NCI-H345 treated with DMSO at 0.1 percent for 48 hours (cell line): ENCODE measurements at regions not wholly inside any gene's neighbourhood (a gene's known extent, or its start where the extent isn't known, plus 50 kb on each side); places are given as distances from the start of the nearest gene placed in this dataset.
"Not testable (repeated sequence)": the region's sequence is repeated elsewhere in the genome, so short reads cannot be mapped to it uniquely, and the experiment has no call there.

ENCODE experiments used
- DNase-seq: peaks from one replicate; lab custom pipeline; 2025; ENCODE audit not compliant: unreplicated experiment; lab: John Stamatoyannopoulos, UW

DNA sequence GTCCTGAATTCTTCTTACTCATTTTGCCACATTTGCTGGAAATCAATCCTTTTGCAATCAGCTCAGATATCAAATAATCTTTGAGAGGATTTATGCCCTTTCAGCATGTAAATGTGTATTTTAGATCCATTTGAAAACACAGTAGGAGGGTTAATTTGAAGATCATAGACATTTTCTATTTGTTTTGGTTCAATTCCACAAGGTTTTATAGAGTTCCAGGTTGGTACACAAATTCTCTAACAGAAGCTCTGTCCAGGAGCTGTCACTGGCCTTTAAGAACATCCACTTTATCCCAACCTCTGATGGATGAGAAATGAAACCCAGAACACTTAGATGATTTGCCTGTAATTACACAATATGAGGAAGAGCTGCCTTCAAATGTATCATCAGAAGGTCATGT, 157.3 kb upstream of the CHAC2 start:
- DNase-seq, result no peak

- no peak for DNase-seq
Measured at GRCh38 chr2:53609551-53609950, 158.1 kb upstream of the CHAC2 start.

- no peak for DNase-seq
Measured at GRCh38 chr2:53608293-53608692, 159.3 kb upstream of the CHAC2 start.

DNA sequence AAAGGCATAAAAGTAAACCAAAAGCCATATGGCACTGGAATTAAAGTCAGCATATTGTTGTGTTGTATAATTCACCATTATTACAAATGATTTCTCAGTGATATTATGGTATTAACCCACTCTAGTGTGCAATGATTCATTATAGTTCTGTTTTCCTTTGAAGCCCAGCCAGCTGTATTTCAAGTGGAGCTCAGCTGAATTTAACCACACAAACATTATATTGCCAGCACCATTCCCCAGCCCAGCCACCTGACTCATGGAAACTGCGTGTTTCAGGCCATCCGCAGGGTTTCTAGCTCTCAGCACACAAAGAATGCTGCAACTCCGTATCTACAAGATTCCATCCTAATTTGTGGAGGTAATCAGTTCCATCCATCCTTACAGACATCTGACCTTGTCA, 166.8 kb upstream of the CHAC2 start:
- DNase-seq, result peak; percentile 4

DNA sequence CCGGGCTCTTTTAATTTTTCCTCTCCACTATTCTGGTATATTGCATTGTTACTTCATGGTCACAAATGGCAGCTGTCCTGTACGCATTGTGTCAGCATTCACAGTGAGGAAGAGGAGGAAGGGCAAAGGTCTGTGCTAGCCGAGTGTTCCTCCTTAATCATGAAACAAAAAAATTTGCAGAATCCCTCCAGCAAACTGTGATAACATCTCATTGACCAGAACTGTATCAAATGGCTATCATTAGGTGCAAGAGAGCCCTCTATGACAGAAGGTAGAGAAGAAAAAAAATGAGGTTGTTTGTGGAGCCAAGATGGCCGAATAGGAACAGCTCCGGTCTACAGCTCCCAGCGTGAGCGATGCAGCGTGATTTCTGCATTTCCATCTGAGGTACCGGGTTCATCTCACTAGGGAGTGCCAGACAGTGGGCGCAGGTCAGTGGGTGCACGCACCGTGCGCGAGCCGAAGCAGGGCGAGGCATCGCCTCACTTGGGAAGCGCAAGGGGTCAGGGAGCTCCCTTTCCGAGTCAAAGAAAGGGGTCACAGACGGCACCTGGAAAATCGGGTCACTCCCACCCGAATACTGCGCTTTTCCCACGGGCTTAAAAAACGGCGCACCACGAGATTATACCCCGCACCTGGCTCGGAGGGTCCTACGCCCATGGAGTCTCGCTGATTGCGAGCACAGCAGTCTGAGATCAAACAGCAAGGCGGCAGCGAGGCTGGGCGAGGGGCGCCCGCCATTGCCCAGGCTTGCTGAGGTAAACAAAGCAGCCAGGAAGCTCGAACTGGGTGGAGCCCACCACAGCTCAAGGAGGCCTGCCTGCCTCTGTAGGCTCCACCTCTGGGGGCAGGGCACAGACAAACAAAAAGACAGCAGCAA, 180.6 kb upstream of the CHAC2 start:
- not testable (repeated sequence) for DNase-seq

DNA sequence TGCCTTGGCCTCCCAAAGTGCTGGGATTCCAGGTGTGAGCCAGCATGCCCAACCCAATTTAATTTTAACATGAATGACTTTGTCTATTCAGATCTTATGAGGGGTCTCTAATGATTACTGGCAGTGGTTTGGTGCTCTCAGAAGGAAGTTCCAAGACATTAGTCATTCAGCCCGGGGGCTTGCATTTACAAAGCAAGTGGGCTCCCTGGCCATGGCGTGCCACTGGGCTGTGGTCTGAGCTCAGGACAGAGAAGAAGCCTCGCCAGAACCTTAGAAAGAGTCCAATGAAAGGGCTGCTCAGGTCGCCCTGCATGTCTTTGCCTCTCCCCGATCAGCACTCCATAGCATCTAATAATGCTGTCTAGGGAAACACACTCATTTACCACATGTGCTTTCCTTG, 182.6 kb upstream of the CHAC2 start:
- no peak for DNase-seq

- no peak for DNase-seq
Measured at GRCh38 chr2:53583583-53583982, 184.0 kb upstream of the CHAC2 start.

DNA sequence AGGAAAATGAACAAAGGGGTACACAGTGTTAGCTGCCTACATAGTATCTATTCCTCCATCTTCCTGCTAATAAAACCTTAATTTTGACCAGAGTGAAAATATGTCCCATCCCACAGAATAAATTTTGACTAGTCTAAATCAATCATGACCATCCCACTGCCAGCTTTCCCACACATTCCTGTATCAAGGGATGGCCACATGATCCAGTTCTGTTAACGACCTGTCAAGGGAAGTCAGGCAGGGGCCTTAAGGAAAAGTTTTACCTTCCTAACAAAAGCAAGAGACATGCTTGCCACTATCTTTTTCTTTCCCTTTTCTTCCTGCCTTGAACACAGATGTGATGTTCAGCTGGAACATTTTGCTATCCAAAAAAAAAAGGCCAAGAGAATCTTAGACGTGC, 185.0 kb upstream of the CHAC2 start:
- no peak for DNase-seq

- no peak for DNase-seq
Measured at GRCh38 chr2:53576166-53576565, 191.4 kb upstream of the CHAC2 start.

DNA sequence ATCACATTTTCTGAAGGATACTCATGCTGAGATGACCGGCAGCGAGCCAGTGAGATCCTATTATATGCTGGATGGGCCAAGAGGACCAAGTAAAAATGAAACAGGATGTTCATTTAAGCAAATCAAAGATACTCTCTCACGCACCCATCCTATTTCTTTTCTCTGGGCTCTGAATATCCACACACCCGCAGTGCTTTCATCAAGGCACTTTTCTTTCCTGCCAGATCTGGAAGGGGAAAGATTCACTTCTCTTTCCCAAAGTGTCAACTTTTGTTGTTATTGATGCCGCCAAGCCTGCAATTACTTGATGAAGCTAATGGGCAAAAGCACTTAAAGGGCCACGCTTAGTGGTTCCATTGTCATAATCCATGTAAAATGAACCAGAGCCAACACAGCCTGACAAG, 191.9 kb upstream of the CHAC2 start:
- no peak for DNase-seq

- DNase-seq, result no peak
Measured at GRCh38 chr2:53572696-53573095, 194.9 kb upstream of the CHAC2 start.

GRCh38 chr2:53569957-53570727, 197.5 kb upstream of the CHAC2 start:
- no peak for DNase-seq

GRCh38 chr2:53568469-53568868, 199.1 kb upstream of the CHAC2 start:
- no peak for DNase-seq

DNA sequence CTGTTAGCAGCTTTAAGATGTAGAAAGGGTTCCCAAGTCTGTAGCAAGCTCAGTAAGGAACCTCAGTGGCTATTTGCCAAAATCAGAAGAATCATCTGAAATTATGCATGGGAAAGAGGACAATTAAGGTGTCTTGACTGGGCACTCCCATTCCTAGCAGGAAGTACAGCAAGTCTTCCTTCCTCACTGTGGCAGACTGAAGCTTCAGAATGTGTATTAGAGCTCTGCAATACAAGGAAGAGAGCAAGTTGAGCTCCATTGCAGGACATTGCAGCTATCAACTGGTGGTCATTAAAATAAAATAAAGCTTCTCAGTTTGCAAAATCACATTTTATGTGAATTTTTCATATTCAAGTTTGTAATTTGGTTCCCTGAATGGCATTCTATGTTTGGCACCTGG, 200.5 kb upstream of the CHAC2 start:
- no peak for DNase-seq

DNA sequence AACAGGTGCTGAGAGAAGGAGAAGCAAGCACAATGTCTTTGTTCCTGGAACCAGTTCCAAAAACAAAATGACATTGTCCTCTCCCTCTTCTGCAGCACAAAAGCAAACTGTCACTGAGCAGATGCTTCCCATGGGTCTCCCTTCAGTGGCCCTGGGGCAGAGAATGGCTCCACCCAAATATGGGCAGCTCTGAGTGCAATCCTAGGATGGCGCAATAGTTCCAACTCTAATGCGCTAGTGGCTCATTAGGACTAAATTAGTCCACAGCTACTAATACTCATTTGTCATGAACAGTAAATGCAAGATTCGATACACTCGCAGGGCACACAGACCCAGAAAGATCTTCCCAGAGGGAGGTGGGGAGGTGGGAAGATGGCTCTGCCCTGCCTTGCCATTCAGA, 205.2 kb upstream of the CHAC2 start:
- DNase-seq, result no peak

DNA sequence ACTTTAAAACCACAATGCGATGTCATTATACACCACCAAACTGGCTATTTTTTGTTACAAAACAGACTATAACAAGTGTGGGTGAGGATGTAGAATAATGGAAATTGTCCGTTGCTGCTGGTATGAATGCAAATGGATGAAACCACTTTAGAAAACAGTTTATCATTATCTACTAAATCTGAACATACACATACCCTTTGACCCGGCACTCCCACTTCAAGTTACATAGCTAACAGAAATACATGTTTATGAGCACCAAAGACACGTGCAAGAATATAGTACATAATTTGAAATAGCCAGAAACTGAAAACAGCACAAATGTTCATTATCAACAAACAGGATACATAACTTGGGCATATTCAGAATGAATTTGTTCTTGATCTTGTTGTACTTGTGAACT, 206.4 kb upstream of the CHAC2 start:
- DNase-seq, result no peak

DNA sequence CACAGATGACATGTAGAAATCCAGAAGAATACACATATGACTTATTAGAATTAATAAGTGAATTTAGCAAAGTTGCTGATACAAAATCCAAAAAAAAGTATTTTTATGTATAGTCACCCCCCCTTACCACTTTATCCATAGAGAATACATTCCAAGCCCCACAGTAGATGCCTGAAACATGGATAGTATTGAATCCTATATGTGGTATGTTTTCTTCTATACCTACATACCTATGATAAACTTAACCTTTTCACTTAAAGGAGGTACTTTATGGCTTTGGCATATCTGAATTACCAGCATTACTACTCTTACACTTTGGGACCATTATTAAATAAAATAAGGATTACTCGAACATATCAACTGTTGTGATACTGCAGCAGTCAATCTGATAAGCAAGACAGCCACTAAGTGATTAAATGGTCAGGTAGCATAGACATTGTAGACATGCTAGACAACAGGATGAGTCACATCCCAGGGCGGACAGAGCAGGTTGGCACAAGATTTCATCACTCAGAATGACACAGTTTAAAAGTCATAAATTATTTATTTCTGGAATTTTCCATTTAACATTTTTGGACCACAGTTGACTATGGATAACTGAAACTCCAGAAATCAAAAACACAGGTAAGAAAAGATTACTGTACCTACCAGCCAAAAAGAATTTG, 208.2 kb upstream of the CHAC2 start:
- DNase-seq, result no peak

GRCh38 chr2:53558867-53559266, 208.7 kb upstream of the CHAC2 start:
- no peak for DNase-seq

GRCh38 chr2:53549497-53549896, 218.1 kb upstream of the CHAC2 start:
- no peak for DNase-seq

DNA sequence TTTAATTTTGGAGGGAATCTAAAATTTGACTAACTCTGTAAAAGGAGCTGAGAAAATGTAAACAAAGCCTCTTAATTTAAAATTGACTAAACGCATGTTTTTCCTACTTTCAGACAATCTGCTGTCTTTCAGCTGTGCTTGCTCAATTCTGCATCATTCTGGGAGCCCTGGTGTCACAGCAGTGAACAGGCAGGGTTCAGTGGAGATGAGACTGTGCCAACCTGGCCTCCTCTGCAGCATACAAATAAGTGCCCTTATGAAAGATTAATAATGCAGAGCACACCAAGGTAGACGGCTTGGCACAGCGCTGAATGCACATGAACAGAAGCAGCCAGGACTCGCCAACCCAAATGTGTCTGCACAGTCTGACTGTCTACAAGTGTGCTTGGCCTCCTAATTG, 222.0 kb upstream of the CHAC2 start:
- no peak for DNase-seq

DNA sequence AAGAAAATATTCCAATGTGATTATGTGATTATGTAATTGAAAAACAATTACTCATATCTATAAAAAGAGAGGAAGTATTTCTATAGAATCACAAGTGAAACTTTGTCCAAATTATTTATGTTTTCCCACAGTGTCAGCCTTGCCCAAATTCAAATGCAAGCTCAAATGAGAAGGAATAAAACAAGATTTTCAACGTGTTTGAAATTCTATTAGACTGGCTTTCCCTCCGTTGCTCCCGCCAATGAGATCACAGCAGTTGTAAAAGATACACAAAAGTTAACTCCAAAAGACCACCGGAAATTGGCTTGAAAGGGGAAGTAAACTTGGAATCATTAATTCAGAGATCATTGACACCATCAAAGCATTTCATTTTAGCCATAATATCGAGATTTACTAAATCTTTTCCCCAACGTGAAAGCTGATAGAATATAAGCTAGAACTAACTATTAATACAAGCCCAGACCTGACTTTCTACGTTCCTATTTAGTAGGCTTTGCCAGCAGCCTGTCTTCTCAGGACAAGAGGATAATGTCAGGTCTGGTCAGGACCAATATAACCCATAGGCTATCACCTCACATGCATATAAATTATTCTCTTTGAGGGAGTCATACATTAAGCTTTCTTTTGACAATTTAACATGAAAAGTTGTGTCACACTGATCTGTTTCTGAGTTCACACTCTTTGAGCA, 222.6 kb upstream of the CHAC2 start:
- DNase-seq, result no peak
